DOHH2 (cell line): ENCODE measurements at regions not wholly inside any gene's neighbourhood (a gene's known extent, or its start where the extent isn't known, plus 50 kb on each side); places are given as distances from the start of the nearest gene placed in this dataset.

ENCODE experiments used
- H3F3A ChIP-seq: fragments of 200-600 bp; sonication (generic), shearing (Covaris generic); 2 replicates; pipeline ENCODE4 v1.6.0; 2016; ENCODE audit warnings: antibody characterized with exemption, mild to moderate bottlenecking; ENCODE audit not compliant: control insufficient read depth, insufficient read depth
- H3K27ac ChIP-seq: fragments of 200-600 bp; sonication (generic); 2 replicates; pipeline ENCODE4 v1.5.1; 2014; ENCODE audit warnings: low read depth, mild to moderate bottlenecking, low read length, moderate library complexity
- H3K27me3 ChIP-seq: fragments of 200-600 bp; sonication (generic); 2 replicates; pipeline ENCODE4 v1.6.1; 2014; ENCODE audit warnings: mild to moderate bottlenecking, low read length, mixed read lengths; ENCODE audit not compliant: control insufficient read depth
- H3K36me3 ChIP-seq: fragments of 200-600 bp; sonication (generic); 2 replicates; pipeline ENCODE4 v1.6.1; 2014; ENCODE audit warnings: mild to moderate bottlenecking, low read length, moderate library complexity, mixed read lengths; ENCODE audit not compliant: control insufficient read depth
- H3K4me1 ChIP-seq: fragments of 200-600 bp; sonication (generic); 2 replicates; pipeline ENCODE4 v1.6.1; 2014; ENCODE audit warnings: mild to moderate bottlenecking, low read length, mixed read lengths; ENCODE audit not compliant: control insufficient read depth
- H3K4me2 ChIP-seq: fragments of 200-600 bp; sonication (generic); 2 replicates; pipeline ENCODE4 v1.6.0; 2014; ENCODE audit warnings: mild to moderate bottlenecking, low read length, moderate library complexity
- H3K4me3 ChIP-seq: fragments of 200-600 bp; sonication (generic); 2 replicates; pipeline ENCODE4 v1.5.1; 2014; ENCODE audit warnings: mild to moderate bottlenecking, low read length, mixed read lengths
- H3K79me2 ChIP-seq: fragments of 200-600 bp; sonication (generic); 2 replicates; pipeline ENCODE4 v1.6.1; 2014; ENCODE audit warnings: mild to moderate bottlenecking, low read length, mixed read lengths; ENCODE audit not compliant: control insufficient read depth
- H3K9me2 ChIP-seq: fragments of 200-600 bp; sonication (generic); replicated peaks from 2 replicates; pipeline ENCODE4 v1.6.1; 2014; ENCODE audit warnings: mild to moderate bottlenecking, low read length, mixed read lengths; ENCODE audit not compliant: control insufficient read depth
- H3K9me3 ChIP-seq: fragments of 200-600 bp; sonication (generic); 2 replicates; pipeline ENCODE4 v1.6.1; 2014; ENCODE audit warnings: antibody characterized with exemption, low read length, mixed read lengths; ENCODE audit not compliant: control insufficient read depth, insufficient read depth
- H4K20me1 ChIP-seq: fragments of 200-600 bp; sonication (generic); 2 replicates; pipeline ENCODE4 v1.6.0; 2014; ENCODE audit warnings: low read depth, mild to moderate bottlenecking, antibody characterized with exemption, low read length, moderate library complexity; ENCODE audit not compliant: control insufficient read depth, insufficient read depth
- EZH2phosphoT487 ChIP-seq: fragments of 200-600 bp; sonication (generic); IDR thresholded peaks from 2 replicates; pipeline ENCODE4 v1.6.1; 2017; ENCODE audit warnings: borderline replicate concordance, mild to moderate bottlenecking, antibody characterized with exemption, low read length, moderate library complexity, mixed read lengths
- TF ChIP-seq, protein P1 (sequence below): fragments of 200-600 bp; sonication (generic); IDR thresholded peaks from one replicate; pipeline ENCODE4 v1.5.1; 2014; ENCODE audit warnings: antibody characterized with exemption, mild to moderate bottlenecking, low read depth, low read length; ENCODE audit not compliant: poor library complexity, severe bottlenecking

- H3K27ac ChIP-seq, result no peak overlapping the region
- H3K9me3 ChIP-seq, result no peaks in the 10 kb centered on the region
- no peak overlapping the region for H3K4me3 ChIP-seq
- H3F3A ChIP-seq, result no peaks in the 10 kb centered on the region
- H3K4me2 ChIP-seq, result no peak overlapping the region
- TF ChIP-seq, protein P1, sequence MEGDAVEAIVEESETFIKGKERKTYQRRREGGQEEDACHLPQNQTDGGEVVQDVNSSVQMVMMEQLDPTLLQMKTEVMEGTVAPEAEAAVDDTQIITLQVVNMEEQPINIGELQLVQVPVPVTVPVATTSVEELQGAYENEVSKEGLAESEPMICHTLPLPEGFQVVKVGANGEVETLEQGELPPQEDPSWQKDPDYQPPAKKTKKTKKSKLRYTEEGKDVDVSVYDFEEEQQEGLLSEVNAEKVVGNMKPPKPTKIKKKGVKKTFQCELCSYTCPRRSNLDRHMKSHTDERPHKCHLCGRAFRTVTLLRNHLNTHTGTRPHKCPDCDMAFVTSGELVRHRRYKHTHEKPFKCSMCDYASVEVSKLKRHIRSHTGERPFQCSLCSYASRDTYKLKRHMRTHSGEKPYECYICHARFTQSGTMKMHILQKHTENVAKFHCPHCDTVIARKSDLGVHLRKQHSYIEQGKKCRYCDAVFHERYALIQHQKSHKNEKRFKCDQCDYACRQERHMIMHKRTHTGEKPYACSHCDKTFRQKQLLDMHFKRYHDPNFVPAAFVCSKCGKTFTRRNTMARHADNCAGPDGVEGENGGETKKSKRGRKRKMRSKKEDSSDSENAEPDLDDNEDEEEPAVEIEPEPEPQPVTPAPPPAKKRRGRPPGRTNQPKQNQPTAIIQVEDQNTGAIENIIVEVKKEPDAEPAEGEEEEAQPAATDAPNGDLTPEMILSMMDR, result no peak
- TF ChIP-seq EZH2phosphoT487, result no peak
- H3K79me2 ChIP-seq, result no peaks in the 10 kb centered on the region
- H3K27me3 ChIP-seq, result peaks cover 9% of the 10 kb centered on the region
- H4K20me1 ChIP-seq, result no peaks in the 10 kb centered on the region
- H3K36me3 ChIP-seq, result no peaks in the 10 kb centered on the region
- no peaks in the 10 kb centered on the region for H3K4me1 ChIP-seq
- no peaks in the 10 kb centered on the region for H3K9me2 ChIP-seq
These were observed 169.5 kb downstream of the TMEM26 start for GRCh38 chr10:61283481-61284221.

GRCh38 chr10:61283066-61283465 lies 170.1 kb downstream of the TMEM26 start:
- H3K4me2 ChIP-seq, result no peak overlapping the region
- no peaks in the 10 kb centered on the region for H3K9me3 ChIP-seq
- H3K4me1 ChIP-seq, result no peaks in the 10 kb centered on the region
- H3K27me3 ChIP-seq, result peaks cover 9% of the 10 kb centered on the region
- no peaks in the 10 kb centered on the region for H3K79me2 ChIP-seq
- H3K9me2 ChIP-seq, result no peaks in the 10 kb centered on the region
- no peak for TF ChIP-seq EZH2phosphoT487
- TF ChIP-seq, protein P1, result no peak
- no peaks in the 10 kb centered on the region for H3K36me3 ChIP-seq
- H3F3A ChIP-seq, result no peaks in the 10 kb centered on the region
- no peaks in the 10 kb centered on the region for H4K20me1 ChIP-seq
- no peak overlapping the region for H3K27ac ChIP-seq
- no peak overlapping the region for H3K4me3 ChIP-seq

DNA sequence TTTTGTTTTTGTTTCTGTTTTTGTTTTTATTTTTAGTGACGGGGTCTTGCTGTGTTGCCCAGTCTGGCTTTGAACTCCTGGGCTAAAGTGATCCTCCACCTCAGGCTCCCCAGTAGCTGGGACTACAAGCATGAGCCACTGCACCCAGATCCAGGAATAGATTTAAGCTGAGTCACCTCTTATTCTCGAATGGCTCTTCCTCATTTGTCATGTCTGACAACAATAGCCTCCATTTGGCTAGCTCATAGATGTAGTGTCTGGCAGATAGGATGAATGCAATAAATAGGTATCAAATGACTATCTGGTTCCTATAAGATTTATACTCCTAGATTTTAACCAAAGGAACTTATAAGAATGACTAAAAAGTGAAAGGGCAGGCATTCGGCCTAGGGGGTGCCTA lies 172.9 kb downstream of the TMEM26 start:
- Histone ChIP-seq H3K36me3 (no peaks in the 10 kb centered on the region), H3K27ac (no peak overlapping the region), H3K4me3 (no peak overlapping the region), H3K9me2 (no peaks in the 10 kb centered on the region), H3K79me2 (no peaks in the 10 kb centered on the region), H4K20me1 (no peaks in the 10 kb centered on the region), H3K27me3 (no peaks in the 10 kb centered on the region; the same call in 1 of the 2 replicates), H3K4me2 (no peak overlapping the region), H3K4me1 (no peaks in the 10 kb centered on the region), H3K9me3 (no peaks in the 10 kb centered on the region), H3F3A (no peaks in the 10 kb centered on the region)
- no peak for TF ChIP-seq EZH2phosphoT487
- TF ChIP-seq, protein P1, result no peak
